DND-41 (cell line): ENCODE measurements at regions not wholly inside any gene's neighbourhood (a gene's known extent, or its start where the extent isn't known, plus 50 kb on each side); places are given as distances from the start of the nearest gene placed in this dataset.
"Not testable (repeated sequence)": the region's sequence is repeated elsewhere in the genome, so short reads cannot be mapped to it uniquely, and the experiment has no call there.

Experiments used
- ATAC-seq: fragments of 200-7000 bp; cut with Tn5 transposase; 3 replicates; pipeline ENCODE4 v1.9.1; 2021; ENCODE audit warnings: low read depth; ENCODE audit not compliant: insufficient read depth
- DNase-seq: peaks from one replicate; pipeline ENCODE4 v3.0.0-alpha.2; 2020
- H2AFZ ChIP-seq: 2 replicates; pipeline ENCODE4 v1.6.0; 2012; ENCODE audit warnings: low read depth, low read length
- H3K27ac ChIP-seq: 2 replicates; pipeline ENCODE4 v1.5.1; 2012; ENCODE audit warnings: low read length, inconsistent platforms
- H3K27me3 ChIP-seq: fragments of 200-600 bp; sonication (generic); 2 replicates; pipeline ENCODE4 v1.6.0; 2012; ENCODE audit warnings: low read length, mild to moderate bottlenecking, inconsistent platforms; ENCODE audit not compliant: insufficient read depth, poor library complexity
- H3K36me3 ChIP-seq: 2 replicates; pipeline ENCODE4 v1.5.1; 2012; ENCODE audit warnings: low read length, inconsistent platforms; ENCODE audit not compliant: insufficient read depth
- H3K4me1 ChIP-seq: 2 replicates; pipeline ENCODE4 v1.5.1; 2012; ENCODE audit warnings: mild to moderate bottlenecking, low read length; ENCODE audit not compliant: insufficient read depth
- H3K4me2 ChIP-seq: 2 replicates; pipeline ENCODE4 v1.6.0; 2012; ENCODE audit warnings: mild to moderate bottlenecking, moderate library complexity, low read length, inconsistent platforms; ENCODE audit not compliant: insufficient read depth
- H3K4me3 ChIP-seq, 2 experiments: fragments of 200-600 bp in 1 of 2; shearing (Covaris generic) in 1 of 2; 2 replicates each; pipeline ENCODE4 v1.5.1; 2012 to 2016; ENCODE audit warnings: inconsistent platforms in 2 of 2, low read length in 2 of 2, mild to moderate bottlenecking in 2 of 2, low read depth in 1 of 2, moderate library complexity in 1 of 2
- H3K79me2 ChIP-seq: 2 replicates; pipeline ENCODE4 v1.6.0; 2012; ENCODE audit warnings: low read length, inconsistent platforms; ENCODE audit not compliant: insufficient read depth
- H3K9ac ChIP-seq: 2 replicates; pipeline ENCODE4 v1.6.0; 2012; ENCODE audit warnings: low read depth, mild to moderate bottlenecking, inconsistent platforms, low read length, moderate library complexity
- H3K9me3 ChIP-seq: 2 replicates; pipeline ENCODE4 v1.5.1; 2012; ENCODE audit warnings: low read length, moderate library complexity, mild to moderate bottlenecking, inconsistent platforms; ENCODE audit not compliant: insufficient read depth, severe bottlenecking
- H4K20me1 ChIP-seq: 2 replicates; pipeline ENCODE4 v1.6.0; 2012; ENCODE audit warnings: low read length; ENCODE audit not compliant: insufficient read depth
- EZH2 ChIP-seq: IDR thresholded peaks from 3 replicates; pipeline ENCODE4 v1.6.1; 2012; ENCODE audit warnings: borderline replicate concordance, low read depth, mild to moderate bottlenecking, moderate library complexity, low read length, inconsistent platforms; ENCODE audit not compliant: severe bottlenecking
- TF ChIP-seq, protein P1 (sequence below): IDR thresholded peaks from 2 replicates; pipeline ENCODE4 v1.5.1; 2012; ENCODE audit warnings: borderline replicate concordance, low read length, moderate library complexity, mild to moderate bottlenecking; ENCODE audit not compliant: poor library complexity, severe bottlenecking; ENCODE audit errors: extremely low read depth

DNA sequence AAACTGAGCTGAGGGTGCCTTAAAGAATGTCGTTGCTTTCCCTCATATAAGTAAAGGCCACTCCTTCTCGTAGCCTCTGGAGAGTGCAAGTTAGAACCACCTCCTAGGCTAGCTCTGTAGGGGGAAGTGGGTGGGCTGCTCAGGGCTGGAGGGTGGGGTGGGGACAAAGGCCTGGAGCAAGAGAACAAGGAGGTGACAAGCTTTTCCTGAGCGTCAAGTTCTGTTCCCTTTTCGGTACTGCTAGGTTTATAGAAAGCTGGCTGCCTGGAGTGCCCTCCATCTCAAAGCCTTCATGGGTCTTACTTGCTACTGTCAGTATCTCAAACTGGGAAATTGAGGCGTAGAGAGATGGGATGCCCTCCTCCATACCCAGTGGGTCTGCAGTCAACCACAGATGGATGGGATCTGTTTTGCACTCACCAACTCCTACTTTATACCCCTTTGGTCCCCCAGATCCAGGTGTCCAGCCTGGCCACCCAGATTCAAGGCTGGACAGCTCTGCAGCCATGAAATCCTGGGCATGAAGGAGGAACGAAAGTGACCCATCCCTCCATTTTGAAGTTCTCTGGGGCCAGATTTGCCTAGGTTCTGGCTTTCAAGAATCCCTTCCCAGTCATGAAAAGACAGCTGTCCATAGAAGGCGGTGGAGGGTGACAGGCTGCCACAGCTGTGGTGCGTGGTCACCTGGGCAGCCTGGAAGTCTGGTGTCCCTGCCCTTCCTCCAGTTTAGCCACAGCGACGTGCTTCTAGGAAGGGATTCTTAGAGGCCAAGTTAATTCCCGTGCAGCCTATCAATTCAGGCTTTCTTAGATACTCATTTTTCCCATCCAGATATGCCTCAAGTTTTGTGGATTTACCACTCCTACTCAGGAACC lies 117.8 kb downstream of the CRLF3 start:
- H3K9me3 ChIP-seq, H3K4me3 ChIP-seq, H3K27ac ChIP-seq, H3K9ac ChIP-seq, ATAC-seq, H2AFZ ChIP-seq, H3K36me3 ChIP-seq, DNase-seq, H3K27me3 ChIP-seq: not testable (repeated sequence)
- Histone ChIP-seq H4K20me1 (peaks cover 15% of the 10 kb centered on the region), H3K79me2 (peaks cover 23% of the 10 kb centered on the region), H3K4me1 (peaks cover 26% of the 10 kb centered on the region), H3K4me2 (peak overlapping the region; percentile 81; the same call in 1 of the 2 replicates)

DNA sequence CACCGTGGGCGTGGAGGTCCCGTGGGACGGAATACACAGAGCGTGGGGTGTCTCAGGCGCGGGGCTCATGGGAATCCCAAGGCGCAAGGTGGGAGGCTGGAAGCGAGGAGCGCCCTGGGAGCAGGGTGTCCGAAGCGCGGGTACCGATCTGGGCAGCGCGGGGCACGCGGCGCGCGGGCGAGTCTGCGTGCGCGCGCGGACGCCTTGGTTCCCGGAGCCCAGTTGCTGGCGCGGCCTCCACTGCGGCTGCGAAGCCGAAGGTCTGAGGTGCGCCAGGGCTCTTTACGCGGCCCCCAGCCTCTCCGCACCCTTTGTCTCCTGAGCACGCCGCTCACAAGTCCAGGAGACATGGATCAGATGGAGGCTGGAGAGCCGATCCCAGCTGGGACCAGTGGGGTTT lies 118.5 kb downstream of the CRLF3 start:
- H3K27ac ChIP-seq, DNase-seq, H3K27me3 ChIP-seq, H3K9ac ChIP-seq, H4K20me1 ChIP-seq, H3K9me3 ChIP-seq, H2AFZ ChIP-seq, H3K4me3 ChIP-seq, H3K36me3 ChIP-seq, H3K4me2 ChIP-seq, ATAC-seq: not testable (repeated sequence)
- Histone ChIP-seq H3K4me1 (peaks cover 20% of the 10 kb centered on the region), H3K79me2 (peaks cover 16% of the 10 kb centered on the region)

DNA sequence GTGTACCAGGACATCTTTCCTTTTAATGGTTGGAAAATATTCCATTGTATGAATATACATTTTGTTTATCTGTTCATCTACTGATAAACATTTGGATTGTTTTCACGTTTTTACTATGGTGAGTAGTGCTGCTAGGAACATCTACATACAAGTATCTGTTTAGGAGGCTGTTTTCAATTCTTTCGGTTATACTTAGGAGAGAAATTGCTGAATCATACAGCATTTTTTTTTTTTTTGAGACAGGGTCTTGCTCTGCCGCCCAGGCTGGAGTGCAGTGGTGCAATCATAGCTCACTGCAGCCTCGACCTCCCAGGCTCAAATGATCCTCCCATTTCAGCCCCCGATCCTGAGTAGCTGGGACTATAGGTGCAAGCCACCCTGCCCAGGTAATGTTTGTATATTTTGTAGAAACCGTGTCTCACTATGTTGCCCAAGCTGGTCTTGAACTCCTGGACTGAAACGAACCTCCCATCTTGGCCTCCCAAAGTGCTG lies 122.9 kb downstream of the CRLF3 start:
- Histone ChIP-seq H3K27ac (no peak overlapping the region), H3K79me2 (no peaks in the 10 kb centered on the region), H3K4me3 (no peak overlapping the region), H3K27me3 (no peaks in the 10 kb centered on the region), H3K4me2 (no peak overlapping the region), H3K4me1 (peaks cover 11% of the 10 kb centered on the region), H3K36me3 (no peaks in the 10 kb centered on the region), H2AFZ (no peak overlapping the region), H4K20me1 (no peaks in the 10 kb centered on the region), H3K9me3 (no peaks in the 10 kb centered on the region), H3K9ac (no peak overlapping the region)
- ATAC-seq (no peak), DNase-seq (no peak)
- TF ChIP-seq, protein P1, sequence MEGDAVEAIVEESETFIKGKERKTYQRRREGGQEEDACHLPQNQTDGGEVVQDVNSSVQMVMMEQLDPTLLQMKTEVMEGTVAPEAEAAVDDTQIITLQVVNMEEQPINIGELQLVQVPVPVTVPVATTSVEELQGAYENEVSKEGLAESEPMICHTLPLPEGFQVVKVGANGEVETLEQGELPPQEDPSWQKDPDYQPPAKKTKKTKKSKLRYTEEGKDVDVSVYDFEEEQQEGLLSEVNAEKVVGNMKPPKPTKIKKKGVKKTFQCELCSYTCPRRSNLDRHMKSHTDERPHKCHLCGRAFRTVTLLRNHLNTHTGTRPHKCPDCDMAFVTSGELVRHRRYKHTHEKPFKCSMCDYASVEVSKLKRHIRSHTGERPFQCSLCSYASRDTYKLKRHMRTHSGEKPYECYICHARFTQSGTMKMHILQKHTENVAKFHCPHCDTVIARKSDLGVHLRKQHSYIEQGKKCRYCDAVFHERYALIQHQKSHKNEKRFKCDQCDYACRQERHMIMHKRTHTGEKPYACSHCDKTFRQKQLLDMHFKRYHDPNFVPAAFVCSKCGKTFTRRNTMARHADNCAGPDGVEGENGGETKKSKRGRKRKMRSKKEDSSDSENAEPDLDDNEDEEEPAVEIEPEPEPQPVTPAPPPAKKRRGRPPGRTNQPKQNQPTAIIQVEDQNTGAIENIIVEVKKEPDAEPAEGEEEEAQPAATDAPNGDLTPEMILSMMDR: no peak
- TF ChIP-seq EZH2: no peak

DNA sequence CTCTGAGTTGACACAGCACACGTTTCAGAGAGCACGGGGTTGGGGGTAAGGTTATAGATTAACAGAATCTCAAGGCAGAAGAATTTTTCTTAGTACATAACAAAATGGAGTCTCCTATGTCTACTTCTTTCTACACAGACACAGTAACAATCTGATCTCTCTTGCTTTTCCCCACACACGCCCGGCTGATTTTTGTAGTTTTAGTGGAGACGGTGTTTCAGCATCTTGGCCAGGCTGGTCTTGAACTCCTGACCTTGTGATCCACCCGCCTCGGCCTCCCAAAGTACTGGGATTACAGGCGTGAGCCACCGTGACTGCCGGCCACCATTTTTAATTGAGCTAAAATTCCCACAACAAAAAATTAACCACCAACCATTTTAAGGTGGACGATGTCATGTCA lies 123.7 kb downstream of the CRLF3 start:
- not testable (repeated sequence) for H3K79me2 ChIP-seq, H2AFZ ChIP-seq, DNase-seq, H3K4me3 ChIP-seq, H3K36me3 ChIP-seq, H4K20me1 ChIP-seq, H3K9me3 ChIP-seq, H3K27me3 ChIP-seq, H3K4me2 ChIP-seq, H3K9ac ChIP-seq, ATAC-seq, H3K27ac ChIP-seq
- peaks cover 11% of the 10 kb centered on the region for H3K4me1 ChIP-seq
